ENCODE measurements at regions not wholly inside any gene's neighbourhood (a gene's known extent, or its start where the extent isn't known, plus 50 kb on each side); places are given as distances from the start of the nearest gene placed in this dataset.

- no peak for TF ChIP-seq CTCF (IDR thresholded peaks at IDR 0.05)
- TF ChIP-seq POLR2A (IDR thresholded peaks at IDR 0.05): no peak
- TF ChIP-seq POLR2AphosphoS5 (IDR thresholded peaks at IDR 0.05): no peak
Observed at GRCh38 chr9:90140131-90140818, 502.3 kb downstream of the DIRAS2 start.
